Liver (tissue), 3 donors: ENCODE measurements at regions not wholly inside any gene's neighbourhood (a gene's known extent, or its start where the extent isn't known, plus 50 kb on each side); places are given as distances from the start of the nearest gene placed in this dataset.
"Not testable (repeated sequence)": the region's sequence is repeated elsewhere in the genome, so short reads cannot be mapped to it uniquely, and the experiment has no call there.

Source experiments
- EGR1 ChIP-seq, 2 donors: IDR thresholded peaks; 2 replicates each; pipeline ENCODE4 v1.6.1; 2016 to 2018; ENCODE audit warnings: antibody characterized with exemption in 2 of 2, low read depth in 2 of 2
- RAD21 ChIP-seq, 2 donors: IDR thresholded peaks; 2 replicates each; pipeline ENCODE4 v1.6.1; 2016; ENCODE audit warnings: antibody characterized with exemption in 2 of 2, mild to moderate bottlenecking in 2 of 2
- SP1 ChIP-seq: IDR thresholded peaks from 2 replicates; pipeline ENCODE4 v1.6.1; 2018; ENCODE audit warnings: antibody characterized with exemption, mild to moderate bottlenecking
- TAF1 ChIP-seq: conservative IDR thresholded peaks from 2 replicates; pipeline ENCODE4 v1.6.1; 2016; ENCODE audit warnings: antibody characterized with exemption, mild to moderate bottlenecking
- YY1 ChIP-seq: IDR thresholded peaks from 2 replicates; pipeline ENCODE4 v1.6.1; 2016; ENCODE audit warnings: antibody characterized with exemption, mild to moderate bottlenecking
- TF ChIP-seq, protein P1 (sequence below): fragments of 150-350 bp; IDR thresholded peaks from 2 replicates; pipeline ENCODE4 v1.5.1; 2017; ENCODE audit warnings: improper control_type of control experiment, low read depth, low read length; ENCODE audit not compliant: missing input control
- TF ChIP-seq, protein P2 (sequence below): IDR thresholded peaks from 2 replicates; pipeline ENCODE4 v1.6.1; 2016; ENCODE audit warnings: antibody characterized with exemption
- TF ChIP-seq, protein P3 (sequence below): IDR thresholded peaks from 2 replicates; pipeline ENCODE4 v1.6.1; 2016; ENCODE audit warnings: antibody characterized with exemption
- donor health status: healthy.
- donor health status: healthy.

DNA sequence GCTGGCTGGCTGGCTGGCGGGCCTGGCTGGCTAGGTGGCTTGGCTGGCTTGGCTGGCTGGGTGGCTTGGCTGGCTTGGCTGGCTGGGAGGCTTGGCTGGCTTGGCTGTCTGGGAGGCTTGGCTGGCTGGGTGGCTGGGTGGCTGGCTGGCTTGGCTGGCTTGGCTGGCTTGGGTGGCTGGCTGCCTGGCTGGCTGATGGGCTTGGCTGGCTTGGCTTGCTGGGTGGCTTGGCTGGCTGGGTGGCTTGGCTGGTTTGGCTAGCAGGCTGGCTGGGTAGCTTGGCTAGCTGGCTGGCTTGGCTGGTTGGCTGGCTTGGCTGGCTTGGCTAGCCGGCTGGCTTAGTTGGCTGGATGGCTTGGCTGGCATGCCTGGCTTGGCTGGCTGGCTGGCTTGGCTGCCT, 2834.1 kb downstream of the RPIA start:
- TF ChIP-seq, protein P1, sequence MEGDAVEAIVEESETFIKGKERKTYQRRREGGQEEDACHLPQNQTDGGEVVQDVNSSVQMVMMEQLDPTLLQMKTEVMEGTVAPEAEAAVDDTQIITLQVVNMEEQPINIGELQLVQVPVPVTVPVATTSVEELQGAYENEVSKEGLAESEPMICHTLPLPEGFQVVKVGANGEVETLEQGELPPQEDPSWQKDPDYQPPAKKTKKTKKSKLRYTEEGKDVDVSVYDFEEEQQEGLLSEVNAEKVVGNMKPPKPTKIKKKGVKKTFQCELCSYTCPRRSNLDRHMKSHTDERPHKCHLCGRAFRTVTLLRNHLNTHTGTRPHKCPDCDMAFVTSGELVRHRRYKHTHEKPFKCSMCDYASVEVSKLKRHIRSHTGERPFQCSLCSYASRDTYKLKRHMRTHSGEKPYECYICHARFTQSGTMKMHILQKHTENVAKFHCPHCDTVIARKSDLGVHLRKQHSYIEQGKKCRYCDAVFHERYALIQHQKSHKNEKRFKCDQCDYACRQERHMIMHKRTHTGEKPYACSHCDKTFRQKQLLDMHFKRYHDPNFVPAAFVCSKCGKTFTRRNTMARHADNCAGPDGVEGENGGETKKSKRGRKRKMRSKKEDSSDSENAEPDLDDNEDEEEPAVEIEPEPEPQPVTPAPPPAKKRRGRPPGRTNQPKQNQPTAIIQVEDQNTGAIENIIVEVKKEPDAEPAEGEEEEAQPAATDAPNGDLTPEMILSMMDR: not testable (repeated sequence)
- TF ChIP-seq, protein P2, sequence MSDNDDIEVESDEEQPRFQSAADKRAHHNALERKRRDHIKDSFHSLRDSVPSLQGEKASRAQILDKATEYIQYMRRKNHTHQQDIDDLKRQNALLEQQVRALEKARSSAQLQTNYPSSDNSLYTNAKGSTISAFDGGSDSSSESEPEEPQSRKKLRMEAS: not testable (repeated sequence)
- TF ChIP-seq TAF1; RAD21 (IDR thresholded peaks at IDR 0.05); EGR1 (IDR thresholded peaks at IDR 0.05; ENCODE audit: low read depth in 2 of 2); SP1; YY1: not testable (repeated sequence)
- TF ChIP-seq, protein P3, sequence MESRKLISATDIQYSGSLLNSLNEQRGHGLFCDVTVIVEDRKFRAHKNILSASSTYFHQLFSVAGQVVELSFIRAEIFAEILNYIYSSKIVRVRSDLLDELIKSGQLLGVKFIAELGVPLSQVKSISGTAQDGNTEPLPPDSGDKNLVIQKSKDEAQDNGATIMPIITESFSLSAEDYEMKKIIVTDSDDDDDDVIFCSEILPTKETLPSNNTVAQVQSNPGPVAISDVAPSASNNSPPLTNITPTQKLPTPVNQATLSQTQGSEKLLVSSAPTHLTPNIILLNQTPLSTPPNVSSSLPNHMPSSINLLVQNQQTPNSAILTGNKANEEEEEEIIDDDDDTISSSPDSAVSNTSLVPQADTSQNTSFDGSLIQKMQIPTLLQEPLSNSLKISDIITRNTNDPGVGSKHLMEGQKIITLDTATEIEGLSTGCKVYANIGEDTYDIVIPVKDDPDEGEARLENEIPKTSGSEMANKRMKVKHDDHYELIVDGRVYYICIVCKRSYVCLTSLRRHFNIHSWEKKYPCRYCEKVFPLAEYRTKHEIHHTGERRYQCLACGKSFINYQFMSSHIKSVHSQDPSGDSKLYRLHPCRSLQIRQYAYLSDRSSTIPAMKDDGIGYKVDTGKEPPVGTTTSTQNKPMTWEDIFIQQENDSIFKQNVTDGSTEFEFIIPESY: not testable (repeated sequence)
